ENCODE measurements at regions not wholly inside any gene's neighbourhood (a gene's known extent, or its start where the extent isn't known, plus 50 kb on each side); places are given as distances from the start of the nearest gene placed in this dataset.
"Not testable (repeated sequence)": the region's sequence is repeated elsewhere in the genome, so short reads cannot be mapped to it uniquely, and the experiment has no call there.

- H3K27me3 ChIP-seq (replicated peaks; ENCODE audit: insufficient read depth, low read length): peaks cover 13% of the 10 kb centered on the region
- no peak for DNase-seq
- no peak for TF ChIP-seq EZH2phosphoT487 (IDR thresholded peaks at IDR 0.05; ENCODE audit: low read length)
- TF ChIP-seq EZH2 (optimal IDR thresholded peaks at IDR 0.05; ENCODE audit: low read depth, low read length): no peak
- TF ChIP-seq, protein P1, sequence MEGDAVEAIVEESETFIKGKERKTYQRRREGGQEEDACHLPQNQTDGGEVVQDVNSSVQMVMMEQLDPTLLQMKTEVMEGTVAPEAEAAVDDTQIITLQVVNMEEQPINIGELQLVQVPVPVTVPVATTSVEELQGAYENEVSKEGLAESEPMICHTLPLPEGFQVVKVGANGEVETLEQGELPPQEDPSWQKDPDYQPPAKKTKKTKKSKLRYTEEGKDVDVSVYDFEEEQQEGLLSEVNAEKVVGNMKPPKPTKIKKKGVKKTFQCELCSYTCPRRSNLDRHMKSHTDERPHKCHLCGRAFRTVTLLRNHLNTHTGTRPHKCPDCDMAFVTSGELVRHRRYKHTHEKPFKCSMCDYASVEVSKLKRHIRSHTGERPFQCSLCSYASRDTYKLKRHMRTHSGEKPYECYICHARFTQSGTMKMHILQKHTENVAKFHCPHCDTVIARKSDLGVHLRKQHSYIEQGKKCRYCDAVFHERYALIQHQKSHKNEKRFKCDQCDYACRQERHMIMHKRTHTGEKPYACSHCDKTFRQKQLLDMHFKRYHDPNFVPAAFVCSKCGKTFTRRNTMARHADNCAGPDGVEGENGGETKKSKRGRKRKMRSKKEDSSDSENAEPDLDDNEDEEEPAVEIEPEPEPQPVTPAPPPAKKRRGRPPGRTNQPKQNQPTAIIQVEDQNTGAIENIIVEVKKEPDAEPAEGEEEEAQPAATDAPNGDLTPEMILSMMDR (IDR thresholded peaks at IDR 0.05; ENCODE audit: low read length): no peak
- H3K9me3 ChIP-seq (replicated peaks; ENCODE audit: insufficient read depth, low read length): no peaks in the 10 kb centered on the region
- no peaks in the 10 kb centered on the region for H3F3A ChIP-seq (ENCODE audit: insufficient read depth, low read length)
- H3K4me1 ChIP-seq (ENCODE audit: low read length): peaks cover 8% of the 10 kb centered on the region
- H3K9ac ChIP-seq (ENCODE audit: low read length): no peak overlapping the region
- no peaks in the 10 kb centered on the region for H3K9me2 ChIP-seq (replicated peaks; ENCODE audit: insufficient read depth, low read length)
- no peaks in the 10 kb centered on the region for H3K36me3 ChIP-seq (replicated peaks; ENCODE audit: insufficient read depth, low read length)
- H3K79me2 ChIP-seq (ENCODE audit: low read length): no peaks in the 10 kb centered on the region
- no peak overlapping the region for H2AFZ ChIP-seq (ENCODE audit: low read length)
- H3K4me2 ChIP-seq (ENCODE audit: low read depth, low read length): no peak overlapping the region
- no peaks in the 10 kb centered on the region for H4K20me1 ChIP-seq (ENCODE audit: insufficient read depth, low read length)
- H3K27ac ChIP-seq (ENCODE audit: low read length): no peak overlapping the region
- H3K4me3 ChIP-seq (ENCODE audit: low read length): no peak overlapping the region
Measured at GRCh38 chr20:25864326-25864962, 167.8 kb upstream of the ZNF337 start.

- Histone ChIP-seq H3F3A (ENCODE audit: insufficient read depth, low read length) (no peaks in the 10 kb centered on the region), H4K20me1 (ENCODE audit: insufficient read depth, low read length) (no peaks in the 10 kb centered on the region), H2AFZ (ENCODE audit: low read length) (peak overlapping the region; percentile 71), H3K36me3 (replicated peaks; ENCODE audit: insufficient read depth, low read length) (no peaks in the 10 kb centered on the region), H3K9me2 (replicated peaks; ENCODE audit: insufficient read depth, low read length) (no peaks in the 10 kb centered on the region), H3K9me3 (replicated peaks; ENCODE audit: insufficient read depth, low read length) (no peaks in the 10 kb centered on the region), H3K4me1 (ENCODE audit: low read length) (peaks cover 8% of the 10 kb centered on the region), H3K27ac (ENCODE audit: low read length) (no peak overlapping the region), H3K4me3 (ENCODE audit: low read length) (peak overlapping the region; percentile 63), H3K79me2 (ENCODE audit: low read length) (no peaks in the 10 kb centered on the region), H3K4me2 (ENCODE audit: low read depth, low read length) (peak overlapping the region; percentile 88; the same call in 1 of the 2 replicates), H3K27me3 (replicated peaks; ENCODE audit: insufficient read depth, low read length) (peaks cover 20% of the 10 kb centered on the region), H3K9ac (ENCODE audit: low read length) (no peak overlapping the region)
- TF ChIP-seq EZH2 (optimal IDR thresholded peaks at IDR 0.05; ENCODE audit: low read depth, low read length) (no peak), EZH2phosphoT487 (IDR thresholded peaks at IDR 0.05; ENCODE audit: low read length) (no peak)
- TF ChIP-seq, protein P1 (IDR thresholded peaks at IDR 0.05; ENCODE audit: low read length): no peak
- DNase-seq: no peak
Measured at GRCh38 chr20:25863536-25864325, 167.1 kb upstream of the ZNF337 start.

GRCh38 chr20:25862967-25863530, 166.4 kb upstream of the ZNF337 start:
- H3K4me1 ChIP-seq (ENCODE audit: low read length); H3K36me3 ChIP-seq (replicated peaks; ENCODE audit: insufficient read depth, low read length); H4K20me1 ChIP-seq (ENCODE audit: insufficient read depth, low read length); H3K9me2 ChIP-seq (replicated peaks; ENCODE audit: insufficient read depth, low read length); H3K79me2 ChIP-seq (ENCODE audit: low read length); H3F3A ChIP-seq (ENCODE audit: insufficient read depth, low read length); H3K9me3 ChIP-seq (replicated peaks; ENCODE audit: insufficient read depth, low read length); H3K9ac ChIP-seq (ENCODE audit: low read length); H3K27ac ChIP-seq (ENCODE audit: low read length): not testable (repeated sequence)
- Histone ChIP-seq H3K4me3 (ENCODE audit: low read length) (peak overlapping the region; percentile 63), H2AFZ (ENCODE audit: low read length) (peak overlapping the region; percentile 71), H3K27me3 (replicated peaks; ENCODE audit: insufficient read depth, low read length) (peaks cover 24% of the 10 kb centered on the region), H3K4me2 (ENCODE audit: low read depth, low read length) (peak overlapping the region; percentile 88; the same call in 1 of the 2 replicates)
- peak; percentile 93 for DNase-seq

All from MM.1S (cell line).